ENCODE measurements at regions not wholly inside any gene's neighbourhood (a gene's known extent, or its start where the extent isn't known, plus 50 kb on each side); places are given as distances from the start of the nearest gene placed in this dataset.

DNA sequence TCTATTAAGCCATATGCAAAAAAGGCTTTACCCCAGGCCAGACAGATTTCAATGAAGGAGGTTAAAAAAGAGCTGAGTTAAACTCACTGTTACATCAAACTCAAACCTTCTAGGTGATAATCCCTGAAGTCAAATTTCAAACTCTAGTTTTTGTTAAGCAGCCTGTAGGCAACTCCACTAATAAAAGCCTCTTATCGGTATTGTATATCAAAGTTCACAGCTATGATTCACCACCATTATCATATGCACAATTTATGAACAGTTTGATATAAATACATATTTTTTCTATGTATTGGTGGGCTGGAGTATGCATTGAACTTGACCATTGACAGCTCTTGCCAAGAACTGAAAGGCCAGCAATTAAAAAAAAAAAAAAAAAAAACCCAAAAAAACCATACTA is 308.2 kb downstream of the BTBD3 start:
- TF ChIP-seq EGR1 (IDR thresholded peaks at IDR 0.05; ENCODE audit: borderline replicate concordance, low read depth, low read length) = no peak
- TF ChIP-seq TAF1 (IDR thresholded peaks at IDR 0.05; ENCODE audit: low read depth, low read length) = no peak
- TF ChIP-seq SAP30 (IDR thresholded peaks at IDR 0.05; ENCODE audit: insufficient read depth, insufficient replicate concordance, low read length) = no peak
- TF ChIP-seq CTCF (IDR thresholded peaks at IDR 0.05; ENCODE audit: control extremely low read depth in 1 of 3, insufficient read depth in 1 of 3, low read depth in 1 of 3, low read length in 3 of 3) = no peak
- no peak for TF ChIP-seq JUN (IDR thresholded peaks at IDR 0.05; ENCODE audit: low read depth, low read length)
- TF ChIP-seq SP1 (IDR thresholded peaks at IDR 0.05; ENCODE audit: low read depth, low read length) = no peak
- TF ChIP-seq KDM1A (IDR thresholded peaks at IDR 0.05; ENCODE audit: borderline replicate concordance, low read length) = no peak
- no peak for TF ChIP-seq YY1 (IDR thresholded peaks at IDR 0.05; ENCODE audit: low read depth, low read length)
- no peak for TF ChIP-seq POLR2A (IDR thresholded peaks at IDR 0.05; ENCODE audit: control extremely low read depth in 1 of 2, low read depth in 2 of 2, low read length in 2 of 2)
- TF ChIP-seq ATF3 (IDR thresholded peaks at IDR 0.05; ENCODE audit: insufficient read depth, low read depth, low read length) = no peak

Data from H1 (cell line).